Naive thymus-derived CD4-positive, alpha-beta T cell (primary cell): ENCODE measurements at regions not wholly inside any gene's neighbourhood (a gene's known extent, or its start where the extent isn't known, plus 50 kb on each side); places are given as distances from the start of the nearest gene placed in this dataset.
"Not testable (repeated sequence)": the region's sequence is repeated elsewhere in the genome, so short reads cannot be mapped to it uniquely, and the experiment has no call there.

Experiments used
- ATAC-seq: fragments of 150-1000 bp; cut with Tn5 transposase; 2 replicates; pipeline ENCODE4 v1.10.0; 2021; ENCODE audit warnings: mild to moderate bottlenecking, moderate library complexity
- CTCF ChIA-PET: fragments of 350-600 bp; sonication (Branson Sonifier 250); formaldehyde crosslinking; loops from one replicate; lab custom pipeline; 2021; ENCODE audit warnings: antibody characterized with exemption; lab: Charles Lee
- POLR2A ChIA-PET: fragments of 350-600 bp; sonication (Branson Sonifier 250); formaldehyde crosslinking; loops from one replicate; lab custom pipeline; 2021; ENCODE audit warnings: antibody characterized with exemption, inconsistent platforms; lab: Charles Lee
- DNase-seq, 9 donors: peaks; one replicate each; pipeline versions ENCODE4 v3.0.0 to v3.0.0-alpha.2; 2020 to 2022; ENCODE audit warnings: mixed read lengths in 1 of 9
- H3K27ac ChIP-seq: one replicate; pipeline ENCODE4 v1.7.0; 2013; ENCODE audit warnings: mild to moderate bottlenecking, low read depth, low read length, moderate library complexity
- H3K27me3 ChIP-seq, 2 donors: one replicate each; pipeline ENCODE4 v1.7.0; 2013; ENCODE audit warnings: low read length in 2 of 2, mild to moderate bottlenecking in 2 of 2, moderate library complexity in 2 of 2; ENCODE audit not compliant: control insufficient read depth in 2 of 2, insufficient read depth in 2 of 2
- H3K36me3 ChIP-seq, 3 experiments: 1 replicate in 2 of 3; 2 replicates in 1 of 3; pipeline ENCODE4 v1.7.0; 2013; ENCODE audit warnings: low read length in 3 of 3, mild to moderate bottlenecking in 3 of 3, moderate library complexity in 1 of 3; ENCODE audit not compliant: insufficient read depth in 3 of 3, control insufficient read depth in 2 of 3
- H3K4me1 ChIP-seq, 2 donors: one replicate each; pipeline ENCODE4 v1.7.0; 2013; ENCODE audit warnings: low read length in 2 of 2, mild to moderate bottlenecking in 2 of 2, moderate library complexity in 1 of 2; ENCODE audit not compliant: control insufficient read depth in 2 of 2, insufficient read depth in 2 of 2
- H3K4me3 ChIP-seq: 2 replicates; pipeline ENCODE4 v1.7.0; 2013; ENCODE audit warnings: mild to moderate bottlenecking, low read length
- H3K9me3 ChIP-seq, 3 experiments: 1 replicate in 2 of 3; 2 replicates in 1 of 3; pipeline ENCODE4 v1.7.0; 2013; ENCODE audit warnings: low read length in 3 of 3; ENCODE audit not compliant: control insufficient read depth in 2 of 3
- H3K27ac Mint-ChIP-seq, 9 donors: one replicate each; pipeline ENCODE4 v1.8.0; 2020 to 2022; ENCODE audit warnings: mixed read lengths in 9 of 9, mild to moderate bottlenecking in 8 of 9, moderate library complexity in 5 of 9, inconsistent platforms in 2 of 9
- H3K27me3 Mint-ChIP-seq, 5 donors: one replicate each; pipeline ENCODE4 v1.8.0; 2021 to 2022; ENCODE audit warnings: mixed read lengths in 5 of 5, mild to moderate bottlenecking in 1 of 5
- H3K36me3 Mint-ChIP-seq, 5 donors: one replicate each; pipeline ENCODE4 v1.8.0; 2020 to 2022; ENCODE audit warnings: mixed read lengths in 5 of 5, mild to moderate bottlenecking in 3 of 5, inconsistent platforms in 1 of 5
- H3K4me1 Mint-ChIP-seq, 7 donors: one replicate each; pipeline ENCODE4 v1.8.0; 2020 to 2022; ENCODE audit warnings: mixed read lengths in 7 of 7, mild to moderate bottlenecking in 3 of 7, inconsistent platforms in 1 of 7
- H3K4me3 Mint-ChIP-seq, 10 donors: one replicate each; pipeline ENCODE4 v1.8.0; 2020 to 2022; ENCODE audit warnings: mild to moderate bottlenecking in 10 of 10, mixed read lengths in 10 of 10, moderate library complexity in 6 of 10, inconsistent platforms in 2 of 10
- H3K9me3 Mint-ChIP-seq, 11 donors: one replicate each; pipeline ENCODE4 v1.8.0; 2020 to 2022; ENCODE audit warnings: mixed read lengths in 11 of 11, mild to moderate bottlenecking in 4 of 11, inconsistent platforms in 1 of 11, moderate library complexity in 1 of 11
- intact Hi-C, 2 donors: fragments of 100-400 bp; cut with micrococcal nuclease; formaldehyde crosslinking; loops; one replicate each; pipeline ENCODE4 v1.15.1; 2023

DNA sequence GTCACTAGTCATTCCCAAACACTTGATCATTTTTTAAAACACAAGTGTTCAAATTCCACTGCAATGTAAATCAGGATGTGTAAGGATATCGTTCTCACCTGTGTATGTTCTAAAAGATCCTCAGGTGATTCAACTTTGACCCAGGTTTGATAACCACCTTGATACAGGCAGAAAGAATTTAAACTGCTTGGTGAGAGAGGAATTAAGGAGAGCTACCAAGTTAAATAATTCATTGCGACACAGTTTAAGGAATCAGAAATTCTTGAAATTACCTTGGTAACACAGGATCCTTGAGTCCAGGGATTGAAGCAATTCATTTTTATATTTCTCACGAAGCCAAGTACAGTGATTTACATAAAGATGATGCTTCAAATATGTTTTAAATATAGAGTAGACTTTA is 80.7 kb upstream of the EHBP1 start:
- peaks cover 0 to 14% (median 6%) of the 10 kb centered on the region in 11 donors for H3K9me3 Mint-ChIP-seq
- H3K27ac ChIP-seq: no peak overlapping the region
- H3K27me3 ChIP-seq: no peaks in the 10 kb centered on the region
- DNase-seq (no peak), ATAC-seq (no peak)
- no peaks in the 10 kb centered on the region for H3K4me1 ChIP-seq
- H3K36me3 ChIP-seq: no peaks in the 10 kb centered on the region
- no peak overlapping the region for H3K4me3 Mint-ChIP-seq
- ChIA-PET POLR2A (no interaction called here), CTCF (no interaction called here)
- no peaks in the 10 kb centered on the region for H3K36me3 Mint-ChIP-seq
- intact Hi-C loops: no loop called here
- H3K27ac Mint-ChIP-seq: no peak overlapping the region
- H3K4me3 ChIP-seq: no peak overlapping the region
- H3K27me3 Mint-ChIP-seq: peaks cover 0 to 31% (median 22%) of the 10 kb centered on the region in 5 donors
- peaks cover 0 to 7% (median 0%) of the 10 kb centered on the region in 7 donors for H3K4me1 Mint-ChIP-seq
- H3K9me3 ChIP-seq: no peaks in the 10 kb centered on the region

GRCh38 chr2:62616486-62616885 is 89.0 kb upstream of the EHBP1 start:
- H3K36me3 ChIP-seq, intact Hi-C loops, H3K27ac ChIP-seq, CTCF ChIA-PET, H3K36me3 Mint-ChIP-seq, ATAC-seq, H3K9me3 ChIP-seq, H3K4me3 Mint-ChIP-seq, H3K4me1 ChIP-seq, POLR2A ChIA-PET, H3K4me1 Mint-ChIP-seq, DNase-seq, H3K4me3 ChIP-seq, H3K27ac Mint-ChIP-seq, H3K27me3 ChIP-seq: not testable (repeated sequence)
- H3K27me3 Mint-ChIP-seq: peaks cover 0 to 32% (median 20%) of the 10 kb centered on the region in 5 donors
- H3K9me3 Mint-ChIP-seq: peaks cover 0 to 45% (median 15%) of the 10 kb centered on the region in 11 donors

DNA sequence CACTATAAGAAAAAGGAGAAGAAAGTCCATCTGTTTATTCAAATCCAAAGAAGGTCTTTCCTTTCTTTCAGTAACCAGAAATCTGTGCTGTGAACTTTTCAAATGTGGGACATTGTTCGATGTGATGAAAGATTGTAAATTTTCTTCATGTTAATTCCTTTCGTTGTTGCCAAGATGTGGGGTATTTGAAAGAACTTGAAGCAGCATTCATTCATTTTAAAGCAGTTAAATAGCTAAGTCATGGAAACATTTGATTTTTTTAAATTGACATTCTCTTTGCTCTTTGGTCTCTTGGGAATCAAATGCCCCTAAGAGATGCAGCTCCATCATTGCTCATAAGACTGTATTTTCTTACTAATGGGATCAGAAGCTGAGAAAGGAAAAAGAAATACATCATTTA is 93.7 kb upstream of the EHBP1 start:
- no peak overlapping the region for H3K27ac Mint-ChIP-seq

GRCh38 chr2:62605471-62605870 is 99.5 kb upstream of the TMEM17 start:
- H3K36me3 Mint-ChIP-seq, H3K4me3 Mint-ChIP-seq, ATAC-seq, H3K9me3 ChIP-seq, H3K27me3 ChIP-seq, intact Hi-C loops, H3K27ac ChIP-seq, H3K36me3 ChIP-seq, DNase-seq, H3K4me1 Mint-ChIP-seq, H3K4me3 ChIP-seq, POLR2A ChIA-PET, CTCF ChIA-PET, H3K27ac Mint-ChIP-seq, H3K4me1 ChIP-seq: not testable (repeated sequence)
- peaks cover 0 to 22% (median 6%) of the 10 kb centered on the region in 11 donors for H3K9me3 Mint-ChIP-seq
- peaks cover 0 to 46% (median 32%) of the 10 kb centered on the region in 5 donors for H3K27me3 Mint-ChIP-seq

More for the DNA sequence above, 93.7 kb upstream of the EHBP1 start:
- Mint-ChIP-seq H3K4me1 (no peaks in the 10 kb centered on the region), H3K36me3 (no peaks in the 10 kb centered on the region), H3K27me3 (peaks cover 0 to 13% (median 6%) of the 10 kb centered on the region in 5 donors), H3K9me3 (peaks cover 0 to 7% (median 0%) of the 10 kb centered on the region in 11 donors), H3K4me3 (no peak overlapping the region)
- H3K9me3 ChIP-seq: no peaks in the 10 kb centered on the region
- CTCF ChIA-PET: no interaction called here
- H3K4me1 ChIP-seq: no peaks in the 10 kb centered on the region
- POLR2A ChIA-PET: no interaction called here
- no peak overlapping the region for H3K27ac ChIP-seq
- no peaks in the 10 kb centered on the region for H3K27me3 ChIP-seq
- no peak overlapping the region for H3K4me3 ChIP-seq
- ATAC-seq (no peak), DNase-seq (no peak)
- intact Hi-C loops: no loop called here
- H3K36me3 ChIP-seq: no peaks in the 10 kb centered on the region

- H3K27ac ChIP-seq: no peak overlapping the region
- Mint-ChIP-seq H3K4me1 (no peaks in the 10 kb centered on the region), H3K27me3 (peaks cover 0 to 47% (median 35%) of the 10 kb centered on the region in 5 donors), H3K4me3 (no peak overlapping the region), H3K27ac (no peak overlapping the region), H3K36me3 (no peaks in the 10 kb centered on the region), H3K9me3 (peaks cover 0 to 21% (median 7%) of the 10 kb centered on the region in 11 donors)
- no peaks in the 10 kb centered on the region for H3K27me3 ChIP-seq
- ChIA-PET POLR2A (no interaction called here), CTCF (no interaction called here)
- no peak for ATAC-seq
- intact Hi-C loops: no loop called here
- no peaks in the 10 kb centered on the region for H3K36me3 ChIP-seq
- no peaks in the 10 kb centered on the region for H3K9me3 ChIP-seq
- no peak overlapping the region for H3K4me3 ChIP-seq
- no peak for DNase-seq
- no peaks in the 10 kb centered on the region for H3K4me1 ChIP-seq
These were observed 98.3 kb upstream of the TMEM17 start for GRCh38 chr2:62604336-62604735.

GRCh38 chr2:62603154-62603712 is 97.2 kb upstream of the TMEM17 start:
- ChIA-PET CTCF (interaction anchor here (0.6 kb wide), 1 partner anchor 174 kb away, joined by 3 read pairs; no protein-coding TSS in a partner anchor), POLR2A (no interaction called here)
- H3K4me3 Mint-ChIP-seq: no peak overlapping the region
- peaks cover 0 to 18% (median 7%) of the 10 kb centered on the region in 11 donors for H3K9me3 Mint-ChIP-seq
- H3K27ac Mint-ChIP-seq: no peak overlapping the region
- no peak for ATAC-seq
- H3K4me1 ChIP-seq: no peaks in the 10 kb centered on the region
- no peak overlapping the region for H3K4me3 ChIP-seq
- intact Hi-C loops: no loop called here
- H3K27me3 ChIP-seq: no peaks in the 10 kb centered on the region
- H3K4me1 Mint-ChIP-seq: no peaks in the 10 kb centered on the region
- H3K9me3 ChIP-seq: no peaks in the 10 kb centered on the region
- peaks cover 0 to 44% (median 35%) of the 10 kb centered on the region in 5 donors for H3K27me3 Mint-ChIP-seq
- no peaks in the 10 kb centered on the region for H3K36me3 Mint-ChIP-seq
- H3K27ac ChIP-seq: no peak overlapping the region
- DNase-seq: no peak
- H3K36me3 ChIP-seq: no peaks in the 10 kb centered on the region

GRCh38 chr2:62599674-62600410 is 93.8 kb upstream of the TMEM17 start:
- Mint-ChIP-seq H3K27me3 (peaks cover 0 to 30% (median 20%) of the 10 kb centered on the region in 5 donors), H3K9me3 (peaks cover 0 to 13% (median 4%) of the 10 kb centered on the region in 11 donors), H3K27ac (peak overlapping the region in 1 of 9 donors; percentile 26)
- intact Hi-C loops, H3K4me1 ChIP-seq, H3K27me3 ChIP-seq, H3K9me3 ChIP-seq, CTCF ChIA-PET, ATAC-seq, H3K36me3 Mint-ChIP-seq, H3K36me3 ChIP-seq, H3K27ac ChIP-seq, H3K4me1 Mint-ChIP-seq, DNase-seq, H3K4me3 Mint-ChIP-seq, H3K4me3 ChIP-seq, POLR2A ChIA-PET: not testable (repeated sequence)
